Transverse colon (tissue), 4 donors: ENCODE measurements at regions not wholly inside any gene's neighbourhood (a gene's known extent, or its start where the extent isn't known, plus 50 kb on each side); places are given as distances from the start of the nearest gene placed in this dataset.

Experiments
- CTCF ChIP-seq, 5 experiments: fragments of 200-600 bp in 3 of 5; fragments of 450-650 bp in 2 of 5; sonication (generic) in 3 of 5; IDR thresholded peaks; 1 replicate in 2 of 5; 2 replicates in 3 of 5; pipeline ENCODE4 v1.5.1; 2016 to 2017; ENCODE audit warnings: antibody characterized with exemption in 5 of 5, inconsistent platforms in 3 of 5, mild to moderate bottlenecking in 2 of 5, moderate library complexity in 1 of 5
- POLR2AphosphoS5 ChIP-seq, 3 donors: sonication (generic); formaldehyde crosslinking; IDR thresholded peaks; one replicate each; pipeline ENCODE4 v1.6.1; 2016; ENCODE audit warnings: antibody characterized with exemption in 3 of 3

- TF ChIP-seq CTCF (IDR thresholded peaks at IDR 0.05) (no peak), POLR2AphosphoS5 (IDR thresholded peaks at IDR 0.05) (no peak)
Measured at GRCh38 chr13:63629591-63629990, 2213.9 kb upstream of the PCDH20 start.
